ENCODE measurements at regions not wholly inside any gene's neighbourhood (a gene's known extent, or its start where the extent isn't known, plus 50 kb on each side); places are given as distances from the start of the nearest gene placed in this dataset.
A peak's percentile ranks its signal among the peaks of the same experiment; 100 is the strongest.

GRCh38 chr2:8457092-8457481, 224.8 kb upstream of the ID2 start:
- peak overlapping the region; percentile 29 to 37 (median 31) for H3K4me3 ChIP-seq
- H3K36me3 ChIP-seq: no peaks in the 10 kb centered on the region
- H3K27me3 ChIP-seq: peaks cover 0 to 33% (median 6%) of the 10 kb centered on the region in 3 donors

GRCh38 chr2:8457699-8458502, 224.0 kb upstream of the ID2 start:
- Histone ChIP-seq H3K36me3 (no peaks in the 10 kb centered on the region), H3K27me3 (peaks cover 0 to 27% (median 6%) of the 10 kb centered on the region in 3 donors), H3K9me3 (no peaks in the 10 kb centered on the region), H3K4me3 (peak overlapping the region; percentile 29 to 37 (median 31)), H3K27ac (peak overlapping the region in 3 of 5 donors; percentile 6 to 66 (median 48)), H3K4me1 (peaks cover 21 to 29% (median 25%) of the 10 kb centered on the region in 4 donors)
- WGBS, 5 donors: 18 to 40% (median 30%) methylated on average over 19 of the region's 19 CpGs
- peak; percentile 70 to 88 for DNase-seq
- intact Hi-C loops (cut with DNase I; ENCODE audit: low total_unique reads): no loop called here
- TF ChIP-seq CTCF (IDR thresholded peaks at IDR 0.05): no peak
- TF ChIP-seq POLR2AphosphoS5 (IDR thresholded peaks at IDR 0.05): peak in 2 of 3 donors; percentile 84 to 86
- TF ChIP-seq POLR2A (IDR thresholded peaks at IDR 0.05): no peak
- no peak for TF ChIP-seq EP300 (IDR thresholded peaks at IDR 0.05)

More at GRCh38 chr2:8457092-8457481, 224.8 kb upstream of the ID2 start:
- H3K4me1 ChIP-seq: peaks cover 21 to 29% (median 25%) of the 10 kb centered on the region in 4 donors
- TF ChIP-seq EP300 (IDR thresholded peaks at IDR 0.05) (no peak), CTCF (IDR thresholded peaks at IDR 0.05) (no peak), POLR2AphosphoS5 (IDR thresholded peaks at IDR 0.05) (no peak), POLR2A (IDR thresholded peaks at IDR 0.05) (no peak)
- H3K9me3 ChIP-seq: no peaks in the 10 kb centered on the region
- DNase-seq: peak; percentile 39 to 85
- WGBS, 5 donors: 9 to 24% (median 12%) methylated on average over 9 to 41 of the region's 41 CpGs
- peak overlapping the region in 2 of 5 donors; percentile 48 to 66 for H3K27ac ChIP-seq
- intact Hi-C loops (cut with DNase I; ENCODE audit: low total_unique reads): no loop called here

GRCh38 chr2:8458503-8459459, 223.1 kb upstream of the ID2 start:
- no peak overlapping the region for H3K4me3 ChIP-seq
- H3K27ac ChIP-seq: no peak overlapping the region
- WGBS, 5 donors: 78 to 85% (median 84%) methylated on average over 10 of the region's 10 CpGs
- intact Hi-C loops (cut with DNase I; ENCODE audit: low total_unique reads): no loop called here
- peaks cover 21 to 29% (median 25%) of the 10 kb centered on the region in 4 donors for H3K4me1 ChIP-seq
- H3K9me3 ChIP-seq: no peaks in the 10 kb centered on the region
- TF ChIP-seq POLR2AphosphoS5 (IDR thresholded peaks at IDR 0.05) (no peak), CTCF (IDR thresholded peaks at IDR 0.05) (no peak)
- H3K27me3 ChIP-seq: peaks cover 0 to 27% (median 6%) of the 10 kb centered on the region in 3 donors
- DNase-seq: no peak
- H3K36me3 ChIP-seq: no peaks in the 10 kb centered on the region

GRCh38 chr2:8459474-8459873, 222.4 kb upstream of the ID2 start:
- WGBS, 5 donors: 95 to 100% (median 98%) methylated on average over 3 of the region's 3 CpGs
- Histone ChIP-seq H3K4me1 (peaks cover 21 to 29% (median 25%) of the 10 kb centered on the region in 4 donors), H3K36me3 (no peaks in the 10 kb centered on the region), H3K9me3 (no peaks in the 10 kb centered on the region), H3K4me3 (no peak overlapping the region), H3K27me3 (peaks cover 0 to 27% (median 6%) of the 10 kb centered on the region in 3 donors), H3K27ac (no peak overlapping the region)
- intact Hi-C loops (cut with DNase I; ENCODE audit: low total_unique reads): no loop called here
- DNase-seq: peak in 1 of 2 donors; percentile 3
- TF ChIP-seq EP300 (IDR thresholded peaks at IDR 0.05): no peak
- no peak for TF ChIP-seq CTCF (IDR thresholded peaks at IDR 0.05)
- no peak for TF ChIP-seq POLR2A (IDR thresholded peaks at IDR 0.05)
- TF ChIP-seq POLR2AphosphoS5 (IDR thresholded peaks at IDR 0.05): no peak
